HK-2 (cell line): ENCODE measurements at regions not wholly inside any gene's neighbourhood (a gene's known extent, or its start where the extent isn't known, plus 50 kb on each side); places are given as distances from the start of the nearest gene placed in this dataset.
"Not testable (repeated sequence)": the region's sequence is repeated elsewhere in the genome, so short reads cannot be mapped to it uniquely, and the experiment has no call there.

Experiments used
- DNase-seq: peaks from one replicate; pipeline ENCODE4 v3.0.0-alpha.2; 2018; ENCODE audit not compliant: unreplicated experiment

DNA sequence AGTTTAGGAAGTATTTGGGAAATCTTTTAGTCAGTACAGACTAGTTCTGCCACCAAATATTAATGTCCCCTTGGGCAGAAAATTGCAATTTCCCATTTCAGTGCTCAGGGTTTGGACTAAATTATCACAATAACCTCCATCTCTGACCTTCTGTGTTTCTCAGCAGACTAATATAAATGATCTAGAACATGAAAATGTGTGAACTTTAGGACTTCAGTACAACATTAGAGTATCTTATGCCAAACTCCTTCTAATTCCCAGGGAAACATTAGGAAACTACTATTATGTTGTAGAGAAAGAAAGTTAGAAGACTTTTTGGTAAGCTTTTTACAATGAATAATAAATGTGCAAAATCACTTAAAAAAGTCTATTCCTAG is 1087.6 kb upstream of the CITED2 start:
- DNase-seq = no peak

- no peak for DNase-seq
Observed at GRCh38 chr6:140460267-140460666, 1085.8 kb upstream of the CITED2 start.

DNA sequence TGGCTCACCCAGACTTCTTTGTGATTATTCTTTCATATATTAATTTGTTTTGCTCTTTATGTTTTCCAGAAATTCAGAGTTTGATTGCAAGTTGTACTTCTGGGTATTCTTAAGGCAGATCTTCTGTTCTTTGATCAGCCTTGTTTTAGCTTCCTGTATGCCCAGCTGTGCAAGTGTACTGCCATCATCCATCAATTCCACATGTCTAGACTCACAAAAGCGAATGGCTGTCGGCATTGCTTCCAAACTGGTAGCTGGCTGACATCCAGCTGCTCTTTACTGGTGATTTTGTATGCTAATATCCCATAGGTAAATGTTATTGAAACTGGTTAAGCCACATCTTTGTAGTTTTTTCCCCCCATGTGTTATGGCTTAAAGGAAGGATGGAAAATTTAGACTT is 1084.8 kb upstream of the CITED2 start:
- no peak for DNase-seq

GRCh38 chr6:140446241-140446640 is 1071.8 kb upstream of the CITED2 start:
- DNase-seq = no peak

DNA sequence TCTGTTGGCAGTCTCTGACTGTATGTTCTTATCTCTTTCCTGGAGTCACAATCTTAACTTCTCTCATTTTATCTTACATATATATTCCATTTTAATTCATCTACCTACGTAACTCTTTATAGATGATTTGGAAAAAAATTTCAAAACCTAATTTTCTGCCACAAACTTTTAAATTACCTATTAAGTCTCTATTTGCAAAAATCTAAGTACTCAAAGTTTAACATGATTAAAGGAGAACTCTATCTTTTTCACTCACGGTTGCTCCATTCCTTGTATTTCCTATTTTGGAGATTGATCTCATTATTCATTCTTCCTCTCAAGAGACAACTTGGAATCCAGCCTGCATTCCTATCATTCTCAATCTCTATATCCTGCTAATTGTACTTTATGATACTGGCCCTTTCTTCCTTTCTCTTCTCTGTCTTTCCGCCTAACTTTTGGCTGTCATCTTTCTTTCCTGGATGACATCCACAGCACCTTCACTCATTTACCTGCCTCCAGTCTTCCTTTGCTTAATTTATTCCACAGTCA is 1071.1 kb upstream of the CITED2 start:
- DNase-seq = no peak

DNA sequence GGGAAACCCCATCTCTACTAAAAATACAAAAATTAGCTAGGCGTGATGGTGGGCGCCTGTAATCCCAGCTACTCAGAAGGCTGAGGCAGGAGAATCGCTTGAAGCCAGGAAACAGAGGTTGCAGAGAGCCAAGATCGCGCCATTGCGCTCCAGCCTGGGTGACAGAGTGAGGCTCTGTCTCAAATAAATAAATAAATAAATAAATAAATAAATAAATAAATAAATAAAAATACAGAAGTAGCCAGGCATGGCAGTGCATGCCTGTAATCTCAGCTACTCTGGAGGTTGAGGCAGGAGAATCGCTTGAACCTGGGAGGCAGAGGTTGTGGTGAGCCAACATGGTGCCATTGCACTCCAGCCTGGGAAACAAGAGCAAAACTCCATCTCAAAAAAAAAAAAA is 1068.7 kb upstream of the CITED2 start:
- DNase-seq = not testable (repeated sequence)

GRCh38 chr6:140441256-140441655 is 1066.8 kb upstream of the CITED2 start:
- DNase-seq = peak; percentile 46

- DNase-seq = no peak
Observed at GRCh38 chr6:140440223-140440835, 1065.9 kb upstream of the CITED2 start.

GRCh38 chr6:140438346-140438735 is 1063.9 kb upstream of the CITED2 start:
- no peak for DNase-seq

- DNase-seq = no peak
Observed at GRCh38 chr6:140437619-140438345, 1063.3 kb upstream of the CITED2 start.

- DNase-seq = no peak
Observed at GRCh38 chr6:140436023-140436811, 1061.8 kb upstream of the CITED2 start.

GRCh38 chr6:140434761-140435160 is 1060.3 kb upstream of the CITED2 start:
- no peak for DNase-seq

GRCh38 chr6:140433072-140433471 is 1058.6 kb upstream of the CITED2 start:
- no peak for DNase-seq

DNA sequence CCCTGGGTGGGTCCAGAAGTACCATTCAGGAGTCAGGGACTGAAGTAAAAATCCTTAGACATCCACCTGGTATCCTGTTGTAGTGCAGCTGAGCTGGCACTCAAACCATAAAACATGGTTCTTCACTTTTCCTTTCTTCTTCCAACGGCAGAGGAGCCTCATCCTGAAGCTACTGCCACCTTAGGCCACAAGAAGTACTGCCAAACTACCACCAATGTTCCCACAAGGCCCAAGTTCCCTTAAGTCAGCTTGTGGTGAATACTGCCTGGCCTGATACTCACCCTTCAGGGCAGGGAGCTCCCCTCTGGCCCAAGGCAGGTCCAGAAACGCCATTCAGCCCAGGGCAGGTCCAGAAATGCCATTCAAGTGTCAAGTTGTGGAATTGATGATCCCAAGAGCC is 1053.4 kb upstream of the CITED2 start:
- DNase-seq = no peak

GRCh38 chr6:140414966-140415620 is 1040.6 kb upstream of the CITED2 start:
- no peak for DNase-seq

DNA sequence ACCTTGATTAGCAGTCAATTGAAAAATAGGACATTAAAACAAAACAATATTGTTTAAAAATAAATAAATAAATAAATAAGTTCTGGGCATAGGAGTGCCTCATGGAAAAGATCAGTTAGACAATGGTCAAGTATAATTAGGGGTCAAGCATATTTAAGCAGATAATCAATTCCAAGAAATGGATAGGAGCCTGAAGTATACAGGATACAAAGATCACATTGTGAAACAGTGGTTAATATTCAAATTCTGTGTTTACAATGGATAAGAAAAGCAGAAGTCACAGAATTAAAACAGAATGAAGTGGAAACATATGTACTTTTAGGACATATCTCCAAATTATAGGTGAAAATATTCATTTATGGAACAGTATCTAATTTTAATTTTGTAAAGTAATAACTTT is 1028.6 kb upstream of the CITED2 start:
- DNase-seq = no peak

DNA sequence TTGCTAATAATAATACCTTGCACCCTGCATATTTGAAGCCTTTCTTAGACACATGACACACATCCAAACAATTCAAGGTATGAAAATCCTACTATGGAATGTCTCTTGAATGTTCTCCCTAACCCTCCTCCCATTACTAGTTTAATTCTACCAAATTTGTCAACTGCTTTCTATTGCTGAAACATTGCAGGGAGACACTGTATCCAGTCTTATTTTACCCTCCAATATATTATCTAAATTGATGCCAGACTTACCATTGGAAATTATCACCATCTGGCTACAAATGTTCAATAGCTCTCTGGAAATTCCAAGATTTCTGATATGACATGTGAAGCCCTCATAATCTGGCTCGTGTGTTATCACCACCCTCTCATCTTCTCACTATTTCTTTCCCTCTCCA is 1027.3 kb upstream of the CITED2 start:
- DNase-seq = no peak

GRCh38 chr6:140398076-140398475 is 1023.6 kb upstream of the CITED2 start:
- no peak for DNase-seq

DNA sequence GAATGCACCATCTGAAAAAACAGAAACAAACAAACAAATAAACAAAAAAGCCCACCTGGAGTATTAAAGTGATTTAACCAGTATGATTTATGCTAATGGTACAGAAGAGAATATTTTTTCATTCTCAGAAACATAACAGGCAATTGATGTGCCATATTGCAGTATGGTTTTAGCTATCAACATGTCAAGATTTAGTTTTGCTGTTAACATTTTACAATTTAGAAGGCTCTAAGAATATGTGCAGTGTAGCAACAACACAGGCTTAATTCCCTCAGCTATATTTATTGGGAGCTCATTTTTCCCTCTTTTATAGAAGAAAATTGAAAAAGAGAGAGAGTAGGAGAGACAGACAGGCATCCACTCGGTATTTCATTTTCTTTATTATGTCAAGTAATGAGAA is 1022.7 kb upstream of the CITED2 start:
- DNase-seq = no peak

- no peak for DNase-seq
Observed at GRCh38 chr6:140393665-140394540, 1019.5 kb upstream of the CITED2 start.

DNA sequence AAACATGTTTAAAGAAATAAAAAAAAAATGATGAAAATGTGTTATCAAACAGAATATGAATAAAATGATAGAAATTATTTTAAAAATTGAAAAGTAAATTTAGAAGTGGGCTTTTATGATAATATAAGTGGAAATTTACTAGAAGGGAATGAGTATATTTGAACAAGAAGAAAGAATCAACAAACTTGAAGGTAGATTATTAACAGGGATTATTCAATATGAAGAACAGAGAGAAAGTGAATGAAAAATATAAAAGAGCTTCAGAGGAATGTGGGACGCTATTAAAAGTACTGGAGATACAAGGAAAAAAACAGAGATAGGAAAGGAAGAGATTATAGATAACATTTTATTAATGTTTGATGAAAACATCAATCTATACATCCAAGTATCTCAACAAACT is 1014.4 kb upstream of the CITED2 start:
- no peak for DNase-seq
